IMR-90 (cell line): ENCODE measurements at regions not wholly inside any gene's neighbourhood (a gene's known extent, or its start where the extent isn't known, plus 50 kb on each side); places are given as distances from the start of the nearest gene placed in this dataset.

Source experiments
- ATAC-seq: fragments of 200-7000 bp; cut with Tn5 transposase; 2 replicates; pipeline ENCODE4 v1.9.1; 2020; ENCODE audit warnings: low read depth, mild to moderate bottlenecking, moderate library complexity
- BruUV-seq: library from RNA; stranded (reverse); fragments of 400-500 nt; replicated peaks from 2 replicates; lab custom pipeline; 2021; lab: Mats Ljungman, UMichigan
- CTCF ChIA-PET: fragments of 300-600 bp; formaldehyde crosslinking; extraction: SDS; loops from one replicate; lab custom pipeline; 2021; ENCODE audit warnings: antibody characterized with exemption; lab: Yijun Ruan, JAX
- POLR2A ChIA-PET: fragments of 300-600 bp; sonication (Branson Sonifier 250); formaldehyde crosslinking; loops from one replicate; lab custom pipeline; 2022; ENCODE audit warnings: antibody characterized with exemption; ENCODE audit not compliant: unreplicated experiment; lab: Charles Lee
- DNase-seq: peaks from one replicate; pipeline ENCODE4 v3.0.0; 2013
- H2AFZ ChIP-seq: replicated peaks from 2 replicates; pipeline ENCODE3; 2013; ENCODE audit warnings: low read length, mild to moderate bottlenecking; ENCODE audit not compliant: poor library complexity
- H2AK5ac ChIP-seq: 2 replicates; pipeline ENCODE4 v1.6.1; 2013; ENCODE audit warnings: low read depth, low read length, inconsistent platforms
- H2AK9ac ChIP-seq: replicated peaks from 2 replicates; pipeline ENCODE3; 2013; ENCODE audit warnings: mild to moderate bottlenecking, low read depth, low read length, moderate library complexity; ENCODE audit not compliant: poor library complexity
- H2BK120ac ChIP-seq: 2 replicates; pipeline ENCODE4 v1.6.1; 2013; ENCODE audit warnings: low read depth, low read length, inconsistent platforms
- H2BK15ac ChIP-seq: 3 replicates; pipeline ENCODE4 v1.6.1; 2013; ENCODE audit warnings: low read depth, low read length, inconsistent platforms
- H2BK20ac ChIP-seq: 2 replicates; pipeline ENCODE4 v1.6.1; 2013; ENCODE audit warnings: low read depth, mild to moderate bottlenecking, inconsistent platforms, low read length, moderate library complexity
- H2BK5ac ChIP-seq: 2 replicates; pipeline ENCODE4 v1.6.1; 2013; ENCODE audit warnings: mild to moderate bottlenecking, low read depth, low read length, inconsistent platforms; ENCODE audit not compliant: poor library complexity, severe bottlenecking
- H3K14ac ChIP-seq: replicated peaks from 2 replicates; pipeline ENCODE4 v1.6.1; 2013; ENCODE audit warnings: low read depth, low read length, inconsistent platforms
- H3K18ac ChIP-seq: 2 replicates; pipeline ENCODE4 v1.6.1; 2013; ENCODE audit warnings: low read depth, low read length, control low read depth
- H3K23ac ChIP-seq: 2 replicates; pipeline ENCODE4 v1.6.1; 2013; ENCODE audit warnings: low read depth, low read length, inconsistent platforms
- H3K27ac ChIP-seq: 2 replicates; pipeline ENCODE4 v1.5.1; 2013; ENCODE audit warnings: mild to moderate bottlenecking, control low read depth, low read length; ENCODE audit not compliant: insufficient read depth
- H3K27me3 ChIP-seq: 2 replicates; pipeline ENCODE4 v1.6.1; 2013; ENCODE audit warnings: low read length; ENCODE audit not compliant: control insufficient read depth, insufficient read depth
- H3K36me3 ChIP-seq: 2 replicates; pipeline ENCODE4 v1.6.1; 2013; ENCODE audit warnings: low read length, mixed read lengths; ENCODE audit not compliant: control insufficient read depth, insufficient read depth
- H3K4ac ChIP-seq: 2 replicates; pipeline ENCODE4 v1.6.1; 2013; ENCODE audit warnings: low read depth, low read length, inconsistent platforms
- H3K4me1 ChIP-seq: 2 replicates; pipeline ENCODE4 v1.6.1; 2013; ENCODE audit warnings: low read length, mixed read lengths; ENCODE audit not compliant: control insufficient read depth, insufficient read depth
- H3K4me2 ChIP-seq: 2 replicates; pipeline ENCODE4 v1.6.1; 2013; ENCODE audit warnings: low read depth, mild to moderate bottlenecking, control low read depth, low read length, moderate library complexity
- H3K4me3 ChIP-seq: 2 replicates; pipeline ENCODE4 v1.5.1; 2013; ENCODE audit warnings: low read depth, mild to moderate bottlenecking, control low read depth, low read length, moderate library complexity; ENCODE audit not compliant: insufficient read depth
- H3K56ac ChIP-seq: 2 replicates; pipeline ENCODE4 v1.6.1; 2013; ENCODE audit warnings: low read length, inconsistent platforms; ENCODE audit not compliant: insufficient read depth; ENCODE audit errors: extremely low read depth
- H3K79me1 ChIP-seq, 2 experiments: 2 replicates each; pipeline ENCODE4 v1.6.1; 2013; ENCODE audit warnings: low read length in 2 of 2, inconsistent platforms in 1 of 2, low read depth in 1 of 2
- H3K9ac ChIP-seq: 2 replicates; pipeline ENCODE4 v1.6.1; 2013; ENCODE audit warnings: low read depth, low read length, control low read depth
- H3K9me1 ChIP-seq: 2 replicates; pipeline ENCODE4 v1.6.1; 2013; ENCODE audit warnings: low read length, inconsistent platforms; ENCODE audit not compliant: insufficient read depth
- H3K9me3 ChIP-seq: 2 replicates; pipeline ENCODE4 v1.6.1; 2013; ENCODE audit warnings: low read length; ENCODE audit not compliant: control insufficient read depth, insufficient read depth
- H4K20me1 ChIP-seq: 2 replicates; pipeline ENCODE4 v1.6.1; 2013; ENCODE audit warnings: low read length, inconsistent platforms; ENCODE audit not compliant: insufficient read depth
- H4K5ac ChIP-seq: 2 replicates; pipeline ENCODE4 v1.6.1; 2013; ENCODE audit warnings: mild to moderate bottlenecking, low read depth, low read length, control low read depth
- H4K8ac ChIP-seq, 2 experiments: 2 replicates each; pipeline ENCODE4 v1.6.1; 2013; ENCODE audit warnings: low read depth in 2 of 2, low read length in 2 of 2, control low read depth in 1 of 2, inconsistent platforms in 1 of 2
- H4K91ac ChIP-seq: 2 replicates; pipeline ENCODE4 v1.6.1; 2013; ENCODE audit warnings: low read depth, low read length, inconsistent platforms; ENCODE audit not compliant: insufficient read depth
- RAD21 ChIP-seq: IDR thresholded peaks from 2 replicates; pipeline ENCODE4 v1.6.1; 2012; ENCODE audit warnings: low read length, improper control_type of control experiment
- WGBS, 2 experiments: methylation state at CpG; one replicate each; pipeline versions ENCODE4 v1.1.5 to v1.1.7; 2013; ENCODE audit warnings: missing lambda C conversion rate in 2 of 2; ENCODE audit not compliant: insufficient read length in 1 of 2; ENCODE audit errors: extremely low coverage in 2 of 2; 5-methylcytosine and 5-hydroxymethylcytosine counted together
- dilution Hi-C: fragments of 300-500 bp; cut with HindIII; formaldehyde crosslinking; loops from one replicate; pipeline ENCODE4 v1.14.3; 2018; ENCODE audit warnings: low sequenced_read_pairs; ENCODE audit not compliant: unreplicated experiment
- in situ Hi-C: fragments of 300-500 bp; cut with MboI; formaldehyde crosslinking; loops from 3 replicates; pipeline ENCODE4 v1.14.3; 2019; ENCODE audit warnings: low sequenced_read_pairs, inconsistent platforms, mixed read lengths
- intact Hi-C: fragments of 100-400 bp; cut with micrococcal nuclease; formaldehyde crosslinking; loops from 2 replicates; pipeline ENCODE4 v1.10.0; 2022

GRCh38 chr7:66871076-66871475 is 49.9 kb upstream of the TMEM248 start:
- no peak overlapping the region for H3K9ac ChIP-seq
- in situ Hi-C loops: no loop called here

More at GRCh38 chr7:66871076-66871475, 49.9 kb upstream of the TMEM248 start:
- no peaks in the 10 kb centered on the region for H3K79me1 ChIP-seq
- H2BK20ac ChIP-seq: no peak overlapping the region
- H4K8ac ChIP-seq: no peak overlapping the region
- peaks cover 3% of the 10 kb centered on the region; the same call in 1 of the 2 replicates for H3K36me3 ChIP-seq
- TF ChIP-seq RAD21: no peak
- ATAC-seq: no peak
- H2AFZ ChIP-seq: no peak overlapping the region
- H3K56ac ChIP-seq: no peak overlapping the region
- H2BK5ac ChIP-seq: no peak overlapping the region
- H3K18ac ChIP-seq: no peak overlapping the region
- intact Hi-C loops: no loop called here
- no TSS peak for BruUV-seq
- CTCF ChIA-PET: no interaction called here
- no peak overlapping the region for H4K91ac ChIP-seq
- dilution Hi-C loops: no loop called here
- no peak overlapping the region for H3K4me3 ChIP-seq
- no peak overlapping the region for H4K5ac ChIP-seq
- H2BK15ac ChIP-seq: no peak overlapping the region
- H3K9me3 ChIP-seq: no peaks in the 10 kb centered on the region
- WGBS, 2 experiments: 100% methylated on average over 1 of the region's 3 CpGs; no CpG with 5 or more reads in 1 of the 2 experiments
- no peak for DNase-seq
- H3K14ac ChIP-seq: no peak overlapping the region
- POLR2A ChIA-PET: no interaction called here
- H3K4ac ChIP-seq: no peak overlapping the region
- no peaks in the 10 kb centered on the region for H3K4me1 ChIP-seq
- no peak overlapping the region for H3K23ac ChIP-seq
- no peaks in the 10 kb centered on the region for H4K20me1 ChIP-seq
- no peaks in the 10 kb centered on the region for H3K27me3 ChIP-seq
- no peak overlapping the region for H3K27ac ChIP-seq
- no peak overlapping the region for H3K4me2 ChIP-seq
- no peak overlapping the region for H2AK9ac ChIP-seq
- H3K9me1 ChIP-seq: no peaks in the 10 kb centered on the region
- no peak overlapping the region for H2BK120ac ChIP-seq
- H2AK5ac ChIP-seq: no peak overlapping the region
